Loucy (cell line): ENCODE measurements at regions not wholly inside any gene's neighbourhood (a gene's known extent, or its start where the extent isn't known, plus 50 kb on each side); places are given as distances from the start of the nearest gene placed in this dataset.

ENCODE experiments used
- EZH2phosphoT487 ChIP-seq: fragments of 200-600 bp; IDR thresholded peaks from 2 replicates; pipeline ENCODE4 v1.6.1; 2018; ENCODE audit warnings: antibody characterized with exemption, mild to moderate bottlenecking, moderate library complexity, borderline replicate concordance
- TF ChIP-seq, protein P1 (sequence below): fragments of 200-600 bp; sonication (generic); conservative IDR thresholded peaks from 2 replicates; pipeline ENCODE4 v1.5.1; 2014; ENCODE audit warnings: mild to moderate bottlenecking, antibody characterized with exemption, low read length

DNA sequence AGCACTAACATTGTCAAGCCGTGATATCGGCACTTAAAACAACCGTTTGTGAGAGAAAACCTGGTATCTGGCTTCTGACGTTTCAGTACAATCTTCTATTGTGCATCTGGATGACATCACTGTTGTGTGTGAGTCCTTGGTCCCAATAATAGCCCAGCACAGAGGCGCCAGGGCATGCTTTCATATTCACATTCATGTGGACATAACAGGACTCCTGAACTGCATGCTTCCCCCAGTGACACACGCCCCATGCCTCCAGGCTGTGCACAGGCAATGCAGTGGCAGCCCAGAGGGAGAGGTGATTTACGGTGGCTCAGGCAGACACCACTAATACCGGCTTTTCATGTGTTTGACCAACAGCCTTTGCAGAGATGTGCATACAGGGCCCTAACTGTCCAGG is 58.1 kb downstream of the MRPL57 start:
- TF ChIP-seq, protein P1, sequence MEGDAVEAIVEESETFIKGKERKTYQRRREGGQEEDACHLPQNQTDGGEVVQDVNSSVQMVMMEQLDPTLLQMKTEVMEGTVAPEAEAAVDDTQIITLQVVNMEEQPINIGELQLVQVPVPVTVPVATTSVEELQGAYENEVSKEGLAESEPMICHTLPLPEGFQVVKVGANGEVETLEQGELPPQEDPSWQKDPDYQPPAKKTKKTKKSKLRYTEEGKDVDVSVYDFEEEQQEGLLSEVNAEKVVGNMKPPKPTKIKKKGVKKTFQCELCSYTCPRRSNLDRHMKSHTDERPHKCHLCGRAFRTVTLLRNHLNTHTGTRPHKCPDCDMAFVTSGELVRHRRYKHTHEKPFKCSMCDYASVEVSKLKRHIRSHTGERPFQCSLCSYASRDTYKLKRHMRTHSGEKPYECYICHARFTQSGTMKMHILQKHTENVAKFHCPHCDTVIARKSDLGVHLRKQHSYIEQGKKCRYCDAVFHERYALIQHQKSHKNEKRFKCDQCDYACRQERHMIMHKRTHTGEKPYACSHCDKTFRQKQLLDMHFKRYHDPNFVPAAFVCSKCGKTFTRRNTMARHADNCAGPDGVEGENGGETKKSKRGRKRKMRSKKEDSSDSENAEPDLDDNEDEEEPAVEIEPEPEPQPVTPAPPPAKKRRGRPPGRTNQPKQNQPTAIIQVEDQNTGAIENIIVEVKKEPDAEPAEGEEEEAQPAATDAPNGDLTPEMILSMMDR, result no peak
- TF ChIP-seq EZH2phosphoT487, result no peak
